Prostate gland (tissue), 1 donor: ENCODE measurements at regions not wholly inside any gene's neighbourhood (a gene's known extent, or its start where the extent isn't known, plus 50 kb on each side); places are given as distances from the start of the nearest gene placed in this dataset.

ENCODE experiments used
- POLR2A ChIP-seq: fragments of 450-650 bp; IDR thresholded peaks from one replicate; pipeline ENCODE4 v1.6.1; 2016; ENCODE audit warnings: antibody characterized with exemption, mild to moderate bottlenecking
- POLR2AphosphoS5 ChIP-seq: sonication (generic); formaldehyde crosslinking; IDR thresholded peaks from one replicate; pipeline ENCODE4 v1.6.1; 2017; ENCODE audit warnings: antibody characterized with exemption

GRCh38 chr11:130674686-130675308, 226.4 kb downstream of the ADAMTS15 start:
- TF ChIP-seq POLR2AphosphoS5 (no peak), POLR2A (no peak)
